ENCODE measurements at regions not wholly inside any gene's neighbourhood (a gene's known extent, or its start where the extent isn't known, plus 50 kb on each side); places are given as distances from the start of the nearest gene placed in this dataset.
"Not testable (repeated sequence)": the region's sequence is repeated elsewhere in the genome, so short reads cannot be mapped to it uniquely, and the experiment has no call there.

DNA sequence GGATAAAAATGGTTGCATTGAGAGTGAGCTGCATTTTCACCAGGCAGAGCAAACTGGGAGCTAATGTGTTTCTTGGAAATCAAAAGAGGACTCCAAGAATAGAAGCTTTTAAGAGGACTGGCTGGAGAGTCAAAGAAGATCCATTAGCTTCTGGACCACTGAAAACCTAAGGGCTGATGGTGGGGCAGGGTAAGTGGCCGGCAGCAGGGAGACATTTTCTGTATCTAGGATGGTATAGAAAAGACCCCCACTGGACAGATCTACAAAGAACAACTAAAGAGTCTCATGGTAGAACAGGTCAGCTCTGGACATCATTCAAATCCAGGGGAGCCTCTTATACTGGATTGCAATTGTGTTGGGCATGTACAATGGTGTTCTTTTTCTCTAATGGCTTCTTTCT, 262.3 kb downstream of the PTGER3 start:
- Histone ChIP-seq H3K4me2 (ENCODE audit: low read depth, low read length) (no peak overlapping the region), H4K20me1 (ENCODE audit: insufficient read depth, low read length) (no peaks in the 10 kb centered on the region), H3K4me1 (ENCODE audit: insufficient read depth, low read length) (no peaks in the 10 kb centered on the region), H3K4me3 (replicated peaks in 1 of 3; ENCODE audit: insufficient read depth in 1 of 3, low read depth in 2 of 3, low read length in 3 of 3) (no peak overlapping the region), H3K27me3 (ENCODE audit: control insufficient read depth in 1 of 2, insufficient read depth in 2 of 2, low read length in 2 of 2) (no peaks in the 10 kb centered on the region), H3K9me3 (ENCODE audit: low read length) (no peaks in the 10 kb centered on the region), H3K36me3 (replicated peaks in 1 of 2; ENCODE audit: control insufficient read depth in 1 of 2, insufficient read depth in 2 of 2, low read length in 2 of 2) (no peaks in the 10 kb centered on the region), H2AFZ (ENCODE audit: low read length) (no peak overlapping the region), H3K27ac (ENCODE audit: extremely low read length, insufficient read depth, low read length) (no peak overlapping the region), H3K9ac (ENCODE audit: insufficient read depth, low read depth, low read length) (no peak overlapping the region), H3K79me2 (ENCODE audit: insufficient read depth, low read length) (no peaks in the 10 kb centered on the region)
- CTCF ChIA-PET (ENCODE audit: low intra/inter-chr PET ratio, low total read pairs), result no interaction called here
- no peak for DNase-seq (ENCODE audit: low spot score)
- BruUV-seq (replicated peaks), result no TSS peak
- ATAC-seq, result no peak
- intact Hi-C loops (cut with micrococcal nuclease; ENCODE audit: unreplicated experiment) (no loop called here), in situ Hi-C loops (cut with HindIII; ENCODE audit: extremely low pct_ligation_motif_present, low pct_unique_long_range_greater_than_20kb) (no loop called here)
- POLR2A ChIA-PET, result no interaction called here
- no peak for FAIRE-seq
- TF ChIP-seq, protein P1, sequence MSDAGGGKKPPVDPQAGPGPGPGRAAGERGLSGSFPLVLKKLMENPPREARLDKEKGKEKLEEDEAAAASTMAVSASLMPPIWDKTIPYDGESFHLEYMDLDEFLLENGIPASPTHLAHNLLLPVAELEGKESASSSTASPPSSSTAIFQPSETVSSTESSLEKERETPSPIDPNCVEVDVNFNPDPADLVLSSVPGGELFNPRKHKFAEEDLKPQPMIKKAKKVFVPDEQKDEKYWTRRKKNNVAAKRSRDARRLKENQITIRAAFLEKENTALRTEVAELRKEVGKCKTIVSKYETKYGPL (CRISPR knock-in tag; IDR thresholded peaks at IDR 0.05), result no peak
- TF ChIP-seq FOXA3 (CRISPR knock-in tag; IDR thresholded peaks at IDR 0.05) (no peak), MIXL1 (CRISPR knock-in tag; IDR thresholded peaks at IDR 0.05) (no peak), RORA (CRISPR knock-in tag; IDR thresholded peaks at IDR 0.05) (no peak)
- TF ChIP-seq, protein P2, sequence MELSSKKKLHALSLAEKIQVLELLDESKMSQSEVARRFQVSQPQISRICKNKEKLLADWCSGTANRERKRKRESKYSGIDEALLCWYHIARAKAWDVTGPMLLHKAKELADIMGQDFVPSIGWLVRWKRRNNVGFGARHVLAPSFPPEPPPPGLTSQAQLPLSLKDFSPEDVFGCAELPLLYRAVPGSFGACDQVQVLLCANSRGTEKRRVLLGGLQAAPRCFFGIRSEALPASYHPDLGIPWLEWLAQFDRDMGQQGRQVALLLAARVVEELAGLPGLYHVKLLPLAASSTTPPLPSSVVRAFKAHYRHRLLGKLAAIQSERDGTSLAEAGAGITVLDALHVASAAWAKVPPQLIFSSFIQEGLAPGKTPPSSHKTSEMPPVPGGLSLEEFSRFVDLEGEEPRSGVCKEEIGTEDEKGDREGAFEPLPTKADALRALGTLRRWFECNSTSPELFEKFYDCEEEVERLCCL (CRISPR knock-in tag; IDR thresholded peaks at IDR 0.05; ENCODE audit: borderline replicate concordance), result no peak
- WGBS (ENCODE audit: low lambda C conversion rate), result 0% methylated on average over 1 of the region's 1 CpG

DNA sequence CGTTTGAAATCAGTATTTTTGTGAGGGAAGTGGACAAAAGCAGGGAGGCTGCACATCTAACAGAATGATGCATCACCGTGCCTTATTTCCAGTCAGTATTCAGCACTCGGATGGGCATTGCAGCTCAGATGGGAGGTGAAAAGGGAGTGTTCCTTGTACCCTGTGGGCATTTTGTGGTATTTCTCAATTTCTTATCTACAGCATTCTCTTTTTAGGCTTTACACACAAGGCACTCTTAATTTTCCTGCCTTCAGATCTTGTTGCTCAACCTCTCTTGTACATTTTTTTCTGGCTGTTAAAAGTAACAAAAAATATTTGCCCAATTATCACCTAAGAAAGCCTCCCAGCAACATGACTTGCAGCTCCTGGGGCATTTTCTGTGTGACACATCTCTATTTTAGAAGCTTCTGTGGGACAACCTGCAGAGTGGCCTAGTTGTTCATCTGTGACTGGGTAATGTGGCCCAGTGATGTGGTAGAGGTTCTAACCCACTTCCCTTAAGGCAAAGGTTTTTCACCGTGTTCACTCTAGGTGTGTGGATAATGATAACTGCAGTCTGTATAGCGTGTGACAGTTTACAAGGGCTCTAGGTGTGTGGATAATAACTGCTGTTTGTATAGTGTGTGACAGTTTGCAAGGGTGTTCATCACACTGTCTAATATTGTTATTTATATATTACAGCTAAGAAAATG, 257.2 kb downstream of the PTGER3 start:
- ChIA-PET POLR2A (no interaction called here), CTCF (ENCODE audit: low intra/inter-chr PET ratio, low total read pairs) (no interaction called here)
- Histone ChIP-seq H3K9ac (ENCODE audit: insufficient read depth, low read depth, low read length) (no peak overlapping the region), H2AFZ (ENCODE audit: low read length) (no peak overlapping the region), H3K79me2 (ENCODE audit: insufficient read depth, low read length) (no peaks in the 10 kb centered on the region), H3K4me3 (replicated peaks in 1 of 3; ENCODE audit: insufficient read depth in 1 of 3, low read depth in 2 of 3, low read length in 3 of 3) (no peak overlapping the region), H3K9me3 (ENCODE audit: low read length) (no peaks in the 10 kb centered on the region), H4K20me1 (ENCODE audit: insufficient read depth, low read length) (no peaks in the 10 kb centered on the region), H3K27me3 (ENCODE audit: control insufficient read depth in 1 of 2, insufficient read depth in 2 of 2, low read length in 2 of 2) (no peaks in the 10 kb centered on the region), H3K36me3 (replicated peaks in 1 of 2; ENCODE audit: control insufficient read depth in 1 of 2, insufficient read depth in 2 of 2, low read length in 2 of 2) (no peaks in the 10 kb centered on the region), H3K4me1 (ENCODE audit: insufficient read depth, low read length) (no peaks in the 10 kb centered on the region), H3K4me2 (ENCODE audit: low read depth, low read length) (no peak overlapping the region), H3K27ac (ENCODE audit: extremely low read length, insufficient read depth, low read length) (no peak overlapping the region)
- TF ChIP-seq SOX6 (IDR thresholded peaks at IDR 0.05), result no peak
- TF ChIP-seq SOX6 (CRISPR knock-in tag; IDR thresholded peaks at IDR 0.05), result no peak
- TF ChIP-seq, protein P3, sequence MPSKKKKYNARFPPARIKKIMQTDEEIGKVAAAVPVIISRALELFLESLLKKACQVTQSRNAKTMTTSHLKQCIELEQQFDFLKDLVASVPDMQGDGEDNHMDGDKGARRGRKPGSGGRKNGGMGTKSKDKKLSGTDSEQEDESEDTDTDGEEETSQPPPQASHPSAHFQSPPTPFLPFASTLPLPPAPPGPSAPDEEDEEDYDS (CRISPR knock-in tag; IDR thresholded peaks at IDR 0.05), result no peak
- ATAC-seq (no peak), DNase-seq (ENCODE audit: low spot score) (no peak), FAIRE-seq (no peak)
- intact Hi-C loops (cut with micrococcal nuclease; ENCODE audit: unreplicated experiment), result no loop called here
- 15% methylated on average over 5 of the region's 5 CpGs for whole genome bisulfite sequencing (ENCODE audit: low lambda C conversion rate)
- in situ Hi-C loops (cut with HindIII; ENCODE audit: extremely low pct_ligation_motif_present, low pct_unique_long_range_greater_than_20kb), result no loop called here
- BruUV-seq (replicated peaks), result no TSS peak

DNA sequence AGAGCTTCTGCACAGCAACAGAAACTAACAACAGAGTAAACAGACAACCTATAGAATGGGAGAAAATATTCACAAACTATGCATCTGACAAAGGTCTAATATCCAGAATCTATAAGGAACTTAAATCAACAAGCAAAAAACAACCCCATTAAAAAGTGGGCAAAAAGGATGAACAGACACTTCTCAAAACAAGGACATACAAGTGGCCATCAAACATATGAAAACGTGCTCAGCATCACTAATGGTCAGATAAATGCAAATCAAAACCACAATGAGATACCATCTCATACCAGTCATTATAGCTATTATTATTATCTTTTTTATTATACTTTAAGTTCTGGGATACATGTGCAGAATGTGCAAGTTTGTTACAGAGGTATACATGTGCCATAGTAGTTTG, 252.6 kb downstream of the PTGER3 start:
- BruUV-seq (replicated peaks), result not testable (repeated sequence)

More for the DNA sequence above, 252.6 kb downstream of the PTGER3 start:
- ATAC-seq; CTCF ChIA-PET (ENCODE audit: low intra/inter-chr PET ratio, low total read pairs); intact Hi-C loops (cut with micrococcal nuclease; ENCODE audit: unreplicated experiment); H3K9me3 ChIP-seq (ENCODE audit: low read length); DNase-seq (ENCODE audit: low spot score); H3K4me3 ChIP-seq (replicated peaks in 1 of 3; ENCODE audit: insufficient read depth in 1 of 3, low read depth in 2 of 3, low read length in 3 of 3); H3K36me3 ChIP-seq (replicated peaks in 1 of 2; ENCODE audit: control insufficient read depth in 1 of 2, insufficient read depth in 2 of 2, low read length in 2 of 2); H4K20me1 ChIP-seq (ENCODE audit: insufficient read depth, low read length); H3K27ac ChIP-seq (ENCODE audit: extremely low read length, insufficient read depth, low read length); POLR2A ChIA-PET; in situ Hi-C loops (cut with HindIII; ENCODE audit: extremely low pct_ligation_motif_present, low pct_unique_long_range_greater_than_20kb); H3K27me3 ChIP-seq (ENCODE audit: control insufficient read depth in 1 of 2, insufficient read depth in 2 of 2, low read length in 2 of 2); FAIRE-seq; H3K4me2 ChIP-seq (ENCODE audit: low read depth, low read length); H3K79me2 ChIP-seq (ENCODE audit: insufficient read depth, low read length); H3K9ac ChIP-seq (ENCODE audit: insufficient read depth, low read depth, low read length); H2AFZ ChIP-seq (ENCODE audit: low read length); H3K4me1 ChIP-seq (ENCODE audit: insufficient read depth, low read length): not testable (repeated sequence)
- WGBS (ENCODE audit: low lambda C conversion rate), result 0% methylated on average over 1 of the region's 1 CpG
